KMS-11 (cell line): ENCODE measurements at regions not wholly inside any gene's neighbourhood (a gene's known extent, or its start where the extent isn't known, plus 50 kb on each side); places are given as distances from the start of the nearest gene placed in this dataset.

Source experiments
- H2AFZ ChIP-seq: fragments of 200-600 bp; sonication (generic); 2 replicates; pipeline ENCODE4 v1.6.1; 2016; ENCODE audit warnings: antibody characterized with exemption, mixed run types, low read depth
- H3K27ac ChIP-seq: fragments of 200-600 bp; sonication (generic); 2 replicates; pipeline ENCODE4 v1.6.1; 2016; ENCODE audit warnings: mild to moderate bottlenecking, mixed run types
- H3K27me3 ChIP-seq: fragments of 200-600 bp; sonication (generic); 2 replicates; pipeline ENCODE4 v1.6.1; 2017; ENCODE audit warnings: mild to moderate bottlenecking, low read depth, mixed run types, moderate library complexity; ENCODE audit not compliant: insufficient read depth
- H3K36me3 ChIP-seq: fragments of 200-600 bp; sonication (generic); 2 replicates; pipeline ENCODE4 v1.6.1; 2017; ENCODE audit warnings: mild to moderate bottlenecking, mixed run types; ENCODE audit not compliant: insufficient read depth
- H3K4me1 ChIP-seq: fragments of 200-600 bp; sonication (generic); 2 replicates; pipeline ENCODE4 v1.6.1; 2016; ENCODE audit warnings: mild to moderate bottlenecking, low read depth, mixed run types; ENCODE audit not compliant: poor library complexity, severe bottlenecking
- H3K4me2 ChIP-seq: fragments of 200-600 bp; sonication (generic); 2 replicates; pipeline ENCODE4 v1.7.0; 2016; ENCODE audit warnings: mild to moderate bottlenecking, mixed run types
- H3K4me3 ChIP-seq: fragments of 200-600 bp; sonication (generic); IDR thresholded peaks from 2 replicates; pipeline ENCODE4 v1.6.1; 2017; ENCODE audit warnings: low read depth, low read length, mixed read lengths; ENCODE audit not compliant: insufficient read depth
- H3K79me2 ChIP-seq: fragments of 200-600 bp; sonication (generic); 2 replicates; pipeline ENCODE4 v1.6.1; 2016; ENCODE audit warnings: low read depth, mixed run types; ENCODE audit not compliant: insufficient read depth
- H3K9ac ChIP-seq: fragments of 200-600 bp; sonication (generic); 2 replicates; pipeline ENCODE4 v1.6.1; 2016; ENCODE audit warnings: mild to moderate bottlenecking, mixed run types
- H4K20me1 ChIP-seq: fragments of 200-600 bp; sonication (generic); 2 replicates; pipeline ENCODE4 v1.6.1; 2016; ENCODE audit warnings: mild to moderate bottlenecking, mixed run types; ENCODE audit not compliant: insufficient read depth
- CTCF ChIP-seq: fragments of 200-600 bp; sonication (generic); conservative IDR thresholded peaks from 2 replicates; pipeline ENCODE4 v1.6.1; 2017; ENCODE audit warnings: low read depth, mild to moderate bottlenecking, antibody characterized with exemption, low read length, moderate library complexity, mixed read lengths

- no peaks in the 10 kb centered on the region for H4K20me1 ChIP-seq
- no peak overlapping the region for H3K27ac ChIP-seq
- H3K27me3 ChIP-seq = no peaks in the 10 kb centered on the region
- H3K4me3 ChIP-seq = no peak overlapping the region
- H3K9ac ChIP-seq = no peak overlapping the region
- no peaks in the 10 kb centered on the region for H3K79me2 ChIP-seq
- H3K36me3 ChIP-seq = no peaks in the 10 kb centered on the region
- H3K4me1 ChIP-seq = no peaks in the 10 kb centered on the region
- no peak overlapping the region for H3K4me2 ChIP-seq
- no peak overlapping the region for H2AFZ ChIP-seq
- TF ChIP-seq CTCF = no peak
Measured at GRCh38 chr2:173598525-173598924, 243.9 kb downstream of the CDCA7 start.

DNA sequence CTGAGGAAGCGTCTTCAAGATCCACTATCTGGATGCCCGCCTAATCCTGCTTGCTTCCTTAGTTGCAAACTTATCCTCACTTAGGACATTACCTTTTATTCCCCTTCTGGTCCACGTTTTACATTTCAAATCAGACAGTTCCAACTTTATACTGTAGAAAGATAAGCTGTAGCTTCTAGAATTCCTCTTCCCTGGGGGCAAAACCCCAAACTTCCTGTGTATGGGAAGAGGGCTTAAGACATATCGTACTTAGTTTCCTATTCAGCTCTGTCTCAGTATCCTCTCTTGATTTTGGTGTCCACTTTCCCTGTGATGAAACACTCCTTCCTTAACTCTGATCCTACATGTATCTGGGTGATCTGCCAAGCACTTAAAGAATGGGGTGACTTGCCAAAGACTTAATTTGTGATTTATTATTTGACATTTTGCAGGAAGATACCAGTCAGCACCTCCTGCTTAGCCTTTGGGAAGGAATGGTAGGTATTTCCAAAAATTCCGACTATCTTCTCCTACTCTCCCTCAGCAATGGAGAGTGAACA, 245.2 kb downstream of the CDCA7 start:
- Histone ChIP-seq H2AFZ (no peak overlapping the region), H3K4me2 (no peak overlapping the region), H3K36me3 (no peaks in the 10 kb centered on the region), H3K4me1 (no peaks in the 10 kb centered on the region), H3K4me3 (no peak overlapping the region), H3K27me3 (no peaks in the 10 kb centered on the region), H4K20me1 (no peaks in the 10 kb centered on the region), H3K79me2 (no peaks in the 10 kb centered on the region), H3K9ac (no peak overlapping the region), H3K27ac (no peak overlapping the region)
- no peak for TF ChIP-seq CTCF

GRCh38 chr2:173602153-173602795, 247.6 kb downstream of the CDCA7 start:
- Histone ChIP-seq H3K4me2 (no peak overlapping the region), H3K4me1 (peaks cover 10% of the 10 kb centered on the region), H3K79me2 (no peaks in the 10 kb centered on the region), H3K36me3 (no peaks in the 10 kb centered on the region), H2AFZ (no peak overlapping the region), H3K27ac (no peak overlapping the region), H3K9ac (no peak overlapping the region), H4K20me1 (no peaks in the 10 kb centered on the region), H3K27me3 (no peaks in the 10 kb centered on the region), H3K4me3 (no peak overlapping the region)
- no peak for TF ChIP-seq CTCF

- H3K36me3 ChIP-seq = no peaks in the 10 kb centered on the region
- no peak for TF ChIP-seq CTCF
- no peak overlapping the region for H3K27ac ChIP-seq
- no peak overlapping the region for H3K9ac ChIP-seq
- H3K4me3 ChIP-seq = no peak overlapping the region
- peak overlapping the region; percentile 4; the same call in 1 of the 2 replicates for H3K4me2 ChIP-seq
- no peaks in the 10 kb centered on the region for H3K79me2 ChIP-seq
- H3K27me3 ChIP-seq = no peaks in the 10 kb centered on the region
- peaks cover 13% of the 10 kb centered on the region for H3K4me1 ChIP-seq
- H4K20me1 ChIP-seq = no peaks in the 10 kb centered on the region
- H2AFZ ChIP-seq = no peak overlapping the region
Measured at GRCh38 chr2:173605994-173606393, 251.3 kb downstream of the CDCA7 start.
